ENCODE measurements at regions not wholly inside any gene's neighbourhood (a gene's known extent, or its start where the extent isn't known, plus 50 kb on each side); places are given as distances from the start of the nearest gene placed in this dataset.

DNA sequence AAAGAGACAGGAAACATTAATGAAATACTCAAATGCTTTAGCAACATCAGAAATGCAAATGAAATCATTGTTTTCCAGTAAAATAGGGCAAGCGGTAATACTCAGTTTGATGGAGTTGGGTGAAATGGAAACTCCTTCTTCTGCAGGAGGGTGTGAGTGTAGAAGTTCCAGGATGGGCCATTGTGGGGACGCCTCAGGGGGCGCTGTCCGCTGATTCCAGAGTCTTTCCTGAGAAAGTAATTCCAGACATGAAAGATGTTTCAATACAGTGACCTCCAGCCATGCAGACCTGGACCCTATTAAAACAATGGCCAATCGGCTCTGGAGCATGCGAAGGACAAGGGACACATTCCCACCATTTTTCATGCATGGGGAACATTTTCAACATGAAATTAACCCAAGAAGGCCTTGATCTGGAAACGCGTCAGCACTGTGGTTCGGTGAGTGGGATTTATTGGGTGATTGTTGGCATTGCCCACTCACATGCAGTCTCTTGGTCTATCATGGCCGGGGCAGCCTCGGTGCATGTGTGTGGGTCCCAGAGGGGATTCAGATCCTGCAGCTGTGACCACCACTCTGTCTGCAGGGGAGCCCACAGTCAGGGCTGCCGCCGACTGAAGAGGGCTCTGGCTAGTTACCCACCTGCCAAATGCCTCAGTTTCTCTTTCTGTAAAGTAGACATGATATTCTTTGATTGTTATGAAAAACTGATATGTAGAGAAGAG is 132.6 kb upstream of the IRX4 start:
- intact Hi-C loops (cut with micrococcal nuclease): loop anchor here (5.0 kb wide), 1 partner anchor 348 kb away; no protein-coding TSS in a partner anchor

DNA sequence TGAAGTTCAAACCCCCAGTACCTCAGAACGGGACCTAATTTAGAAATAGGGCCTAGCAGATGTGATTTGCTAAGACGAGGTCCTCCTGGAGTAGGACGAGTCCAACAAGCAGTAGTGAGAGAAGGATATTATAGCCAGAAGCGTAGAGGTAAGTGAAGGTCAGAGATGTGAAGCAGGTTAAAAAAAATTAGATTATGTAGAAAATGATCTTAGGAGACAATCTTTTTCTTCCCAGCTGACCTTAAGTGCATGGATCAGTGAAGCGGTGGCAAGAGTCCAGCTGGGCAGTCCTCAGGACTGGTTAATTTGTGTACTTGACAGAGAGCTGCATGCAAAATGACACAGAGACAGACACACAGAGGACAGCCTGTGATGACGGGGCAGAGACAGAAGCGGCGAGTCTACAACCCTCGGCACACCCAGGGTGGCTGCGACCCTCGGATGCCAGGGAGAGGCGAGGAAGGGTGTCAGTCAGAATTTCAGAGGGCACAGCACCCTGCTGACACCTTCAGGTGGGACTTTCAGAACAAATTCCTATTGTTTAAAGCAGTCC is 131.4 kb upstream of the IRX4 start:
- intact Hi-C loops (cut with micrococcal nuclease): no loop called here

GRCh38 chr5:2013301-2014057 is 130.8 kb upstream of the IRX4 start:
- intact Hi-C loops (cut with micrococcal nuclease): no loop called here

GRCh38 chr5:2012885-2013284 is 130.2 kb upstream of the IRX4 start:
- intact Hi-C loops (cut with micrococcal nuclease): no loop called here

- intact Hi-C loops (cut with micrococcal nuclease): no loop called here
These were observed 129.0 kb upstream of the IRX4 start for GRCh38 chr5:2011481-2012411.

GRCh38 chr5:2010940-2011339 is 128.2 kb upstream of the IRX4 start:
- intact Hi-C loops (cut with micrococcal nuclease): no loop called here

DNA sequence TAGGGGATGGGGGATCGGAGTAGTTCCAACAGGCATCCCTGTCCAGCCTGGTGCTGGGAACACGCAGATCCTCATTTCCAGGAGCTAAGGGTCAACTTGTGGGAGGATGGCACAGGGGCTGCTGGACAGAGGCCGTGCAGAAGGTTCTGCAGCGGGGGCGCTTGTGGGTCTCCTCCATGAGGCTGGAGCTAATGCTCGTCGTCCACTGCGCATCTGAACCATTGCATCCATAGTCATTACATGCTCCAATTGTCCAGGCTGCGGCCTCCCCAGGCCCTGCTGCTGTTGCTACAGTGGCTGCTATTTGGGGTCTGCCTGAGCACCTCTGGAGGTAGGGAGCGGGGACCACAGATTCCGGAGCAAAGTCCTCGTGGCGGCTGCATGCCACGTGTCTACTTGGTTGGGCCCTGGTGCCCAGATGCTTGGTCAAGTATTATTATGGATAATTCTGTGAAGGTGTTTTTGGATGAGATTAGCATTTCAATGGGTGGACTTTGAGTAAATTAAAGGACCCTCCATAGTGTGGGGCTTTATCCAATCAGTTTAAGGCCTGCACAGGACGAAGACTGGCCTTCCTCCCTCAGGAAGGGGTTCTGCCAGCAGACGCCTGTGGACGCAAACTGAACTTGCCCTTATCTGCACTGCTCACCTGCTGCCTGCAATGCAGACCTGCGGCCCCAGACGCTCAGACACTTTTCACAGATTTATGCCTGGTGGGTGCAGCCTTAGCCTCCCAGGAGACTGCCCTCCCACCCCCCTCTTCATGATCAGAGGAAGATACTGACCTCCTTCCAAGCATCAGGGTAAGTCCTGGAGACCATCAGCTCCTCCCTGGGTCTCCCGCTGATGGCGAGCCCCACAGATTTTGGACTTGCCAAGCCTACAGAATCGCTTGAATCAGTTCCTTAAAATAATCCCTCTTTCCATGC is 127.5 kb upstream of the IRX4 start:
- intact Hi-C loops (cut with micrococcal nuclease): no loop called here

GRCh38 chr5:2008851-2009629 is 126.3 kb upstream of the IRX4 start:
- intact Hi-C loops (cut with micrococcal nuclease): no loop called here

GRCh38 chr5:2007878-2008501 is 125.3 kb upstream of the IRX4 start:
- intact Hi-C loops (cut with micrococcal nuclease): no loop called here

DNA sequence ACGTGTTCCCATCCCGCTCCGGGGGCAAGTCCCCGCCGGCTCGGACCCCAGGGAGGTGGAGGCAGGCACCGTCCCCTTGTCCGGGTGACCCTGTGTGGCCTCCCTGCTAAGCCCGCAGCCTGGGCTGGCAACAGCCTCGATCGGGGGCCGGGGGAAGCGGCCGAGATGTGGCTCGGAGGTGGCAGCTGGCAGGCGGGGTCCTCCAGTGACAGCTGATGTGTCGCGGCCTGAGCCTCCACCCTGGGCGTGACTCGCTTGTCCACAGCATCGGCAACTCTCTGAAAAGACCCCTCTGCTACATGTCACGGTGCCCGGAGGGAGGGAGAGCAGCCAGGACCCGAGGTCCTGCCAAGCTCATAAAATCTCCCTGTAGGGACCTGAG is 124.8 kb upstream of the IRX4 start:
- intact Hi-C loops (cut with micrococcal nuclease): no loop called here

GRCh38 chr5:2006971-2007291 is 124.2 kb upstream of the IRX4 start:
- intact Hi-C loops (cut with micrococcal nuclease): no loop called here

- intact Hi-C loops (cut with micrococcal nuclease): no loop called here
These were observed 123.7 kb upstream of the IRX4 start for GRCh38 chr5:2006193-2006970.

- intact Hi-C loops (cut with micrococcal nuclease): no loop called here
These were observed 122.6 kb upstream of the IRX4 start for GRCh38 chr5:2005101-2006041.

DNA sequence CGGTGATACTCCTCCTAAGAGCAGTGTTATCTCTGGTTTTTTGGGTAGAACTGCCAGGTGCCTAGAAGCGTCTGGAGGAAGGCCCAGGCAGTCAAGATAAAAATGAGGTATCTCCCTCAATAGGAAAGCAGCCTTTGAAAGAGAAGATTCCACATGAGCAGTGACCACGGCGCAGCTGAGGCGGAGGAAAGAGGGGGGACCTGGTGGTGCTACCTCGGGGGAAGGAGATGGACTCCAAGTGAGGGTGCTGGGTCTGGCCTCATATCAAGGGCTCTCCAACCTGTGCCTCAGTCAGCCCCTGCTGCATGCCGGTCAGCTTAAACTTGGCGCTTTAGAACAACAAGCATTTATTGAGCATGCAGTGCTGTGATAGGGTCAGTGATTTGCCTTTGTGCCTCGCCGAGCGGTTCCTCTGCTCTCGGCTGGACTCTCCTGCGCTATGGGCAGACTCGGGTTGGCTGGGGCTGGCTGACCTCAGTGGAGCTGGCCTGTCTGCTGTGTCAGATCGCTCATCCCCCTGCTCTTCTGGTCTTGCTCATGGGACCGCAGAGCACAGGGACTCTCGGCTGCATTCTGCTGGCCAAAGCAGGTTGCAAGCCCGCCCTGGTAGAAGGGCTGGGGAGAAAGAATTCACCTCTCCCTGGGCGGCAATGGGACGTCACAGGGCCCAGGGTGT is 121.1 kb upstream of the IRX4 start:
- intact Hi-C loops (cut with micrococcal nuclease): no loop called here

- intact Hi-C loops (cut with micrococcal nuclease): no loop called here
These were observed 120.5 kb upstream of the IRX4 start for GRCh38 chr5:2003206-2003605.

GRCh38 chr5:2001300-2001699 is 118.6 kb upstream of the IRX4 start:
- intact Hi-C loops (cut with micrococcal nuclease): no loop called here

- intact Hi-C loops (cut with micrococcal nuclease): no loop called here
These were observed 117.9 kb upstream of the IRX4 start for GRCh38 chr5:2000591-2000990.
